ENCODE measurements at regions not wholly inside any gene's neighbourhood (a gene's known extent, or its start where the extent isn't known, plus 50 kb on each side); places are given as distances from the start of the nearest gene placed in this dataset.
A peak's percentile ranks its signal among the peaks of the same experiment; 100 is the strongest.

- DNase-seq = no peak
Observed at GRCh38 chr2:234334756-234335155, 162.1 kb downstream of the ARL4C start.

GRCh38 chr2:234334151-234334550, 162.7 kb downstream of the ARL4C start:
- DNase-seq = no peak

GRCh38 chr2:234333168-234334130, 163.4 kb downstream of the ARL4C start:
- no peak for DNase-seq

- DNase-seq = no peak
Observed at GRCh38 chr2:234331966-234332365, 164.9 kb downstream of the ARL4C start.

GRCh38 chr2:234331566-234331965, 165.3 kb downstream of the ARL4C start:
- no peak for DNase-seq

GRCh38 chr2:234330902-234331301, 166.0 kb downstream of the ARL4C start:
- no peak for DNase-seq

- DNase-seq = no peak
Observed at GRCh38 chr2:234329202-234329960, 167.5 kb downstream of the ARL4C start.

GRCh38 chr2:234328444-234328990, 168.4 kb downstream of the ARL4C start:
- DNase-seq = no peak

- DNase-seq = no peak
Observed at GRCh38 chr2:234326694-234327093, 170.2 kb downstream of the ARL4C start.

GRCh38 chr2:234324116-234324515, 172.8 kb downstream of the ARL4C start:
- no peak for DNase-seq

- DNase-seq = no peak
Observed at GRCh38 chr2:234322766-234323465, 174.0 kb downstream of the ARL4C start.

- peak; percentile 16 for DNase-seq
Observed at GRCh38 chr2:234320066-234320465, 176.8 kb downstream of the ARL4C start.

GRCh38 chr2:234318361-234318760, 178.5 kb downstream of the ARL4C start:
- no peak for DNase-seq

GRCh38 chr2:234313558-234313957, 183.3 kb downstream of the ARL4C start:
- no peak for DNase-seq

- DNase-seq = no peak
Observed at GRCh38 chr2:234310166-234310565, 186.7 kb downstream of the ARL4C start.

- DNase-seq = no peak
Observed at GRCh38 chr2:234309431-234309830, 187.4 kb downstream of the ARL4C start.

GRCh38 chr2:234308813-234309195, 188.1 kb downstream of the ARL4C start:
- peak; percentile 56 for DNase-seq

- no peak for DNase-seq
Observed at GRCh38 chr2:234308073-234308812, 188.6 kb downstream of the ARL4C start.

- DNase-seq = no peak
Observed at GRCh38 chr2:234307322-234307961, 189.4 kb downstream of the ARL4C start.

GRCh38 chr2:234306426-234307173, 190.3 kb downstream of the ARL4C start:
- DNase-seq = no peak

GRCh38 chr2:234305846-234306245, 191.0 kb downstream of the ARL4C start:
- no peak for DNase-seq
